ENCODE measurements at regions not wholly inside any gene's neighbourhood (a gene's known extent, or its start where the extent isn't known, plus 50 kb on each side); places are given as distances from the start of the nearest gene placed in this dataset.

DNA sequence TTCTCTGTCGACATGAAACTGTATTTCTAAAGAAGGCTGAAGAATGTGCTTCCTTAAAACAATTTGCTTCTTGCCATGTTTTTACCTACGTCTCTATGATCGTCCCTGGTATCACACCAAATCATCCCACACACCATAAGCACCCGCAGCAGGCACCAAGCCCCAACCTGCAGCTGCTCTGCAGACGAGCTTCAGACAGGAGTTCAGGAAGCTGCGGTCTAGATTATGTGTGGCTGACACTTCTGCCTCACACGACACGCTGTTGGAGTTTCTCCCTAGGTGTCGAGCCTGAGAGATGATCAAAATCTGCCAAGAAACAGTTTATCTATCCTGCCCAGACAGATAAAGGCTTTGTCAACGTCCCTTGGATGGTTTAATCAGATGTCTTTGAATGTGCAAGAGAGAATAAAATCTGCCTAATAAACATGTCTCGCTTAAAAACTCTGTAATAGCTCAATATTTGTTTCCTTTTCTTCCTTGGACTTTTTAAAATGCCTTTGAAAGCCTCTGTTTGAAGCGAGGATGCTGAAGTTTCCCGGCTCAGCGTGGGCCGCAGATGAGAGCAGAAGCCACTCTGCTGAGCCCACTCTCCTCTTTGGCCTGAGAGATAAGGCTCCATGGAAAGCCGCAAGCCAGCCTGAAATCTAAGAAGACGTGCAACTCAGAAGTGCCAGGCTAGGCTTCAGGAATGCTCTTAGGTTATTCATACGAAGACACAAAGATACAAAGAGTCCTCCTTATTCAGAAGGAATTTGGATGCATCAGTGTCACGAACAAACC is 158.3 kb upstream of the PFKP start:
- Histone ChIP-seq H3K18ac (ENCODE audit: low read depth, low read length) (no peak overlapping the region), H4K8ac (ENCODE audit: low read depth in 2 of 2, low read length in 2 of 2) (no peak overlapping the region), H3K56ac (ENCODE audit: extremely low read depth, insufficient read depth, low read length) (no peak overlapping the region), H3K79me1 (ENCODE audit: low read depth in 1 of 2, low read length in 2 of 2) (no peaks in the 10 kb centered on the region), H2BK15ac (ENCODE audit: low read depth, low read length) (no peak overlapping the region), H4K91ac (ENCODE audit: insufficient read depth, low read depth, low read length) (no peak overlapping the region), H3K4me2 (ENCODE audit: low read depth, low read length) (no peak overlapping the region), H4K20me1 (ENCODE audit: insufficient read depth, low read length) (no peaks in the 10 kb centered on the region), H3K27ac (ENCODE audit: insufficient read depth, low read length) (no peak overlapping the region), H3K9me1 (ENCODE audit: insufficient read depth, low read length) (no peaks in the 10 kb centered on the region), H3K4ac (ENCODE audit: low read depth, low read length) (no peak overlapping the region), H3K9me3 (ENCODE audit: control insufficient read depth, insufficient read depth, low read length) (no peaks in the 10 kb centered on the region), H3K36me3 (ENCODE audit: control insufficient read depth, insufficient read depth, low read length) (no peaks in the 10 kb centered on the region), H3K4me3 (ENCODE audit: insufficient read depth, low read depth, low read length) (no peak overlapping the region), H4K5ac (ENCODE audit: low read depth, low read length) (no peak overlapping the region), H3K4me1 (ENCODE audit: control insufficient read depth, insufficient read depth, low read length) (no peaks in the 10 kb centered on the region), H2BK20ac (ENCODE audit: low read depth, low read length) (no peak overlapping the region), H2AK5ac (ENCODE audit: low read depth, low read length) (no peak overlapping the region), H3K9ac (ENCODE audit: low read depth, low read length) (no peak overlapping the region), H2AK9ac (replicated peaks; ENCODE audit: low read depth, low read length, poor library complexity) (no peak overlapping the region), H3K27me3 (ENCODE audit: control insufficient read depth, insufficient read depth, low read length) (peaks cover 5% of the 10 kb centered on the region; the same call in 1 of the 2 replicates), H2AFZ (replicated peaks; ENCODE audit: low read length, poor library complexity) (no peak overlapping the region), H2BK5ac (ENCODE audit: low read depth, low read length, poor library complexity, severe bottlenecking) (no peak overlapping the region), H2BK120ac (ENCODE audit: low read depth, low read length) (no peak overlapping the region), H3K23ac (ENCODE audit: low read depth, low read length) (no peak overlapping the region), H3K14ac (replicated peaks; ENCODE audit: low read depth, low read length) (no peak overlapping the region)
- dilution Hi-C loops (cut with HindIII; ENCODE audit: low sequenced_read_pairs, unreplicated experiment) (no loop called here), intact Hi-C loops (cut with micrococcal nuclease) (no loop called here), in situ Hi-C loops (cut with MboI; ENCODE audit: low sequenced_read_pairs) (no loop called here)
- 20% methylated on average over 1 of the region's 19 CpGs; no CpG with 5 or more reads in 1 of the 2 experiments for WGBS, 2 experiments (ENCODE audit: extremely low coverage in 2 of 2, insufficient read length in 1 of 2)
- POLR2A ChIA-PET (ENCODE audit: unreplicated experiment) = no interaction called here
- ATAC-seq (ENCODE audit: low read depth) (no peak), DNase-seq (no peak)
- TF ChIP-seq CHD1 (IDR thresholded peaks at IDR 0.05; ENCODE audit: low read depth, low read length) (no peak), SMC3 (IDR thresholded peaks at IDR 0.05; ENCODE audit: low read depth, low read length) (no peak), POLR2A (IDR thresholded peaks at IDR 0.05; ENCODE audit: low read depth, low read length) (no peak), RCOR1 (IDR thresholded peaks at IDR 0.05; ENCODE audit: insufficient replicate concordance, low read length) (no peak), CEBPB (IDR thresholded peaks at IDR 0.05; ENCODE audit: low read depth, low read length) (no peak), RAD21 (IDR thresholded peaks at IDR 0.05; ENCODE audit: low read length) (no peak), NFE2L2 (IDR thresholded peaks at IDR 0.05; ENCODE audit: low read depth, low read length) (no peak), RFX5 (IDR thresholded peaks at IDR 0.05; ENCODE audit: low read depth, low read length) (no peak), BHLHE40 (IDR thresholded peaks at IDR 0.05; ENCODE audit: low read depth, low read length) (no peak), MAZ (IDR thresholded peaks at IDR 0.05; ENCODE audit: borderline replicate concordance, low read depth, low read length) (no peak), MAFK (IDR thresholded peaks at IDR 0.05; ENCODE audit: low read depth, low read length) (no peak), MXI1 (IDR thresholded peaks at IDR 0.05; ENCODE audit: borderline replicate concordance, low read depth, low read length) (no peak), FOS (IDR thresholded peaks at IDR 0.05; ENCODE audit: low read depth, low read length) (no peak)
- TF ChIP-seq, protein P1, sequence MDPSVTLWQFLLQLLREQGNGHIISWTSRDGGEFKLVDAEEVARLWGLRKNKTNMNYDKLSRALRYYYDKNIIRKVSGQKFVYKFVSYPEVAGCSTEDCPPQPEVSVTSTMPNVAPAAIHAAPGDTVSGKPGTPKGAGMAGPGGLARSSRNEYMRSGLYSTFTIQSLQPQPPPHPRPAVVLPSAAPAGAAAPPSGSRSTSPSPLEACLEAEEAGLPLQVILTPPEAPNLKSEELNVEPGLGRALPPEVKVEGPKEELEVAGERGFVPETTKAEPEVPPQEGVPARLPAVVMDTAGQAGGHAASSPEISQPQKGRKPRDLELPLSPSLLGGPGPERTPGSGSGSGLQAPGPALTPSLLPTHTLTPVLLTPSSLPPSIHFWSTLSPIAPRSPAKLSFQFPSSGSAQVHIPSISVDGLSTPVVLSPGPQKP (IDR thresholded peaks at IDR 0.05; ENCODE audit: borderline replicate concordance, low read depth, low read length) = no peak
- TF ChIP-seq, protein P2, sequence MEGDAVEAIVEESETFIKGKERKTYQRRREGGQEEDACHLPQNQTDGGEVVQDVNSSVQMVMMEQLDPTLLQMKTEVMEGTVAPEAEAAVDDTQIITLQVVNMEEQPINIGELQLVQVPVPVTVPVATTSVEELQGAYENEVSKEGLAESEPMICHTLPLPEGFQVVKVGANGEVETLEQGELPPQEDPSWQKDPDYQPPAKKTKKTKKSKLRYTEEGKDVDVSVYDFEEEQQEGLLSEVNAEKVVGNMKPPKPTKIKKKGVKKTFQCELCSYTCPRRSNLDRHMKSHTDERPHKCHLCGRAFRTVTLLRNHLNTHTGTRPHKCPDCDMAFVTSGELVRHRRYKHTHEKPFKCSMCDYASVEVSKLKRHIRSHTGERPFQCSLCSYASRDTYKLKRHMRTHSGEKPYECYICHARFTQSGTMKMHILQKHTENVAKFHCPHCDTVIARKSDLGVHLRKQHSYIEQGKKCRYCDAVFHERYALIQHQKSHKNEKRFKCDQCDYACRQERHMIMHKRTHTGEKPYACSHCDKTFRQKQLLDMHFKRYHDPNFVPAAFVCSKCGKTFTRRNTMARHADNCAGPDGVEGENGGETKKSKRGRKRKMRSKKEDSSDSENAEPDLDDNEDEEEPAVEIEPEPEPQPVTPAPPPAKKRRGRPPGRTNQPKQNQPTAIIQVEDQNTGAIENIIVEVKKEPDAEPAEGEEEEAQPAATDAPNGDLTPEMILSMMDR (conservative IDR thresholded peaks at IDR 0.05; ENCODE audit: low read depth, low read length) = no peak
- TF ChIP-seq, protein P3, sequence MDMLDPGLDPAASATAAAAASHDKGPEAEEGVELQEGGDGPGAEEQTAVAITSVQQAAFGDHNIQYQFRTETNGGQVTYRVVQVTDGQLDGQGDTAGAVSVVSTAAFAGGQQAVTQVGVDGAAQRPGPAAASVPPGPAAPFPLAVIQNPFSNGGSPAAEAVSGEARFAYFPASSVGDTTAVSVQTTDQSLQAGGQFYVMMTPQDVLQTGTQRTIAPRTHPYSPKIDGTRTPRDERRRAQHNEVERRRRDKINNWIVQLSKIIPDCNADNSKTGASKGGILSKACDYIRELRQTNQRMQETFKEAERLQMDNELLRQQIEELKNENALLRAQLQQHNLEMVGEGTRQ (IDR thresholded peaks at IDR 0.05; ENCODE audit: low read depth, low read length) = no peak
- CTCF ChIA-PET = interaction anchor here (0.6 kb wide), 1 partner anchor 30 kb away, joined by 6 read pairs; no protein-coding TSS in a partner anchor
- no TSS peak for BruUV-seq (replicated peaks)
